ENCODE measurements at regions not wholly inside any gene's neighbourhood (a gene's known extent, or its start where the extent isn't known, plus 50 kb on each side); places are given as distances from the start of the nearest gene placed in this dataset.
A peak's percentile ranks its signal among the peaks of the same experiment; 100 is the strongest.
"Not testable (repeated sequence)": the region's sequence is repeated elsewhere in the genome, so short reads cannot be mapped to it uniquely, and the experiment has no call there.

DNA sequence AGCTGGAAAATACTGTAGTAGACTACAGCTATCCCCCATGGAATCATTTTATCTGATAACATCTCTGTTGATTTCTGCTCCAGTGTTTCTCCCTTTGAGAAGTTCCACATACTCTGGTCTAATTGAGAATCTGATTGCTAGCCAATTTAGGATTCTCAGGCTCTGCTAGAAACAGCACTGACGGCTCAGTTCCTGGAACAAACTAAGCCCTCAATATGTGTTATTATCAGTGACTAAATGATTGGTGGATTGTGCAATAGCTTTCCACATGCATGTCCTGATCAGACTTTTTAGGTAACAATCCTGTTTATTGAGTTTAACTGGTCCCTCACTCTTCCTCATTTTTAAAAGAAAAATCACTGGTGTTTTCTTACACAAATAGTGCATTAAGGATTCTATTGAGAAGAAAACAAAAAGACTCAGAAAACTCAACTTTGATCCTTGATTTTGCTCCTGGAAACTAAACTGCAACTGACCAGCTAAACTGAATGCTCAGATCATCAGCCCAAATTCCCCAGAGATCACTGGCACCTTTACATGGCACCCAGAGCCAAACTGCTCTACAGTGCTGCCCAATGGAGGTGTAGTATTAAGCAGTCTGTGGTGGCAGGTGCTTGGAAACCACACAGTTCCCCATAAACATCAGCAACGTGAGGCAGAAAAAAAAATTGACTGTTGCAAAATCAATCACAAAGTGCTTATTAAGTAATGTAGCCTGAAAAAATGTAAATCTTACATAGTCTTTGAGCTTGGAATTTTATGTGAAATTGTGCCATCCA is 423.7 kb downstream of the TOX3 start:
- no peak for TF ChIP-seq POLR2A (IDR thresholded peaks at IDR 0.05)
- TF ChIP-seq, protein P1, sequence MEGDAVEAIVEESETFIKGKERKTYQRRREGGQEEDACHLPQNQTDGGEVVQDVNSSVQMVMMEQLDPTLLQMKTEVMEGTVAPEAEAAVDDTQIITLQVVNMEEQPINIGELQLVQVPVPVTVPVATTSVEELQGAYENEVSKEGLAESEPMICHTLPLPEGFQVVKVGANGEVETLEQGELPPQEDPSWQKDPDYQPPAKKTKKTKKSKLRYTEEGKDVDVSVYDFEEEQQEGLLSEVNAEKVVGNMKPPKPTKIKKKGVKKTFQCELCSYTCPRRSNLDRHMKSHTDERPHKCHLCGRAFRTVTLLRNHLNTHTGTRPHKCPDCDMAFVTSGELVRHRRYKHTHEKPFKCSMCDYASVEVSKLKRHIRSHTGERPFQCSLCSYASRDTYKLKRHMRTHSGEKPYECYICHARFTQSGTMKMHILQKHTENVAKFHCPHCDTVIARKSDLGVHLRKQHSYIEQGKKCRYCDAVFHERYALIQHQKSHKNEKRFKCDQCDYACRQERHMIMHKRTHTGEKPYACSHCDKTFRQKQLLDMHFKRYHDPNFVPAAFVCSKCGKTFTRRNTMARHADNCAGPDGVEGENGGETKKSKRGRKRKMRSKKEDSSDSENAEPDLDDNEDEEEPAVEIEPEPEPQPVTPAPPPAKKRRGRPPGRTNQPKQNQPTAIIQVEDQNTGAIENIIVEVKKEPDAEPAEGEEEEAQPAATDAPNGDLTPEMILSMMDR (IDR thresholded peaks at IDR 0.05), result no peak
- no peak for TF ChIP-seq POLR2AphosphoS5 (IDR thresholded peaks at IDR 0.05)

DNA sequence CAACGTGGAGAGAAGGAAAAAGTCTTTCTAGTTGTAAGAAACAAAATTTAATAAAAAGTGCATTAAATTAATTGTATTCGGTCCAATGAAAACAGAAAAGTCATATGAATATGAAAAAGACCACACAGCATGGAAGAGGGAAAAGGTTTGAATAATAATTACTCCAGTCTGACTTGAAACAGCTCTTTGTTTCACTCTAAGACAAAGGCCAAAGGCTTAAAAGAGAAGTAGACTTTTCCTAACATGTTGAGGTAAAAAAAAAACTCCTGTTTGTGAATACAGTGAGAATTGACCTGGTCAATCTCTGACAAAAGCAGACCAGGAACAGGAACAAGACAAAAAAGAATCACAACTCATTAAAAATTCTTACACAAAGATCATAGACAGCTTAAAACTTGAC is 429.8 kb downstream of the TOX3 start:
- TF ChIP-seq POLR2AphosphoS5 (IDR thresholded peaks at IDR 0.05) (no peak), POLR2A (IDR thresholded peaks at IDR 0.05) (no peak)
- TF ChIP-seq, protein P1 (IDR thresholded peaks at IDR 0.05), result no peak
- DNase-seq (ENCODE audit: low spot score in 2 of 2), result no peak
- Histone ChIP-seq H3K27ac (no peak overlapping the region), H3K4me1 (no peaks in the 10 kb centered on the region), H3K36me3 (no peaks in the 10 kb centered on the region), H3K9me3 (no peaks in the 10 kb centered on the region), H3K27me3 (no peaks in the 10 kb centered on the region), H3K4me3 (no peak overlapping the region)
- intact Hi-C loops (cut with DNase I; ENCODE audit: low total_unique reads), result no loop called here

More for the DNA sequence above, 423.7 kb downstream of the TOX3 start:
- H3K4me3 ChIP-seq, result no peak overlapping the region
- DNase-seq (ENCODE audit: low spot score in 2 of 2), result no peak
- H3K27me3 ChIP-seq, result no peaks in the 10 kb centered on the region
- no peaks in the 10 kb centered on the region for H3K4me1 ChIP-seq
- intact Hi-C loops (cut with DNase I; ENCODE audit: low total_unique reads), result no loop called here
- H3K9me3 ChIP-seq, result no peaks in the 10 kb centered on the region
- H3K36me3 ChIP-seq, result no peaks in the 10 kb centered on the region
- no peak overlapping the region for H3K27ac ChIP-seq

DNA sequence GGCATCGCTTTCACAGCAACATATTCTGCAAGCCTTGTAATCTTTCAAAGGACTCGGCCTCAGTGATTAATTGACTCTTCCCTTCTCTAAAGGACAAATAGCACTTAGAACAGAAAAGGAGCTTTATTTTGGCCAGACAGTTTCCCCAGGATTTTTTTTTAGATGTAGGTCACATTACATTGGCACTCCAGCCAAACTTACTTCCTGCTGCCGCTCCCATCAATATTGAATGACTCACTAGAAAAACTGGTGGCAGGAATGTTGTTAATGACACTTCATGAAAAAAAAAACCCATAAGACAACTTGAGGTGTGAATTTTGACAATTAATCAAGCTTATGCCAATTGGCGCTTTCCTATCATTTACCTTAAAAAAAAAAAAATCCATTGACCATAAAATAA is 432.6 kb downstream of the TOX3 start:
- peak overlapping the region in 1 of 2 donors; percentile 64 for H3K27ac ChIP-seq
- no peaks in the 10 kb centered on the region for H3K36me3 ChIP-seq
- H3K4me1 ChIP-seq, result no peaks in the 10 kb centered on the region
- TF ChIP-seq POLR2AphosphoS5 (IDR thresholded peaks at IDR 0.05), result no peak
- TF ChIP-seq, protein P1 (IDR thresholded peaks at IDR 0.05), result peak in 1 of 3 donors; percentile 30
- no peaks in the 10 kb centered on the region for H3K9me3 ChIP-seq
- no peak overlapping the region for H3K4me3 ChIP-seq
- DNase-seq (ENCODE audit: low spot score in 2 of 2), result no peak
- intact Hi-C loops (cut with DNase I; ENCODE audit: low total_unique reads), result no loop called here
- no peaks in the 10 kb centered on the region for H3K27me3 ChIP-seq

DNA sequence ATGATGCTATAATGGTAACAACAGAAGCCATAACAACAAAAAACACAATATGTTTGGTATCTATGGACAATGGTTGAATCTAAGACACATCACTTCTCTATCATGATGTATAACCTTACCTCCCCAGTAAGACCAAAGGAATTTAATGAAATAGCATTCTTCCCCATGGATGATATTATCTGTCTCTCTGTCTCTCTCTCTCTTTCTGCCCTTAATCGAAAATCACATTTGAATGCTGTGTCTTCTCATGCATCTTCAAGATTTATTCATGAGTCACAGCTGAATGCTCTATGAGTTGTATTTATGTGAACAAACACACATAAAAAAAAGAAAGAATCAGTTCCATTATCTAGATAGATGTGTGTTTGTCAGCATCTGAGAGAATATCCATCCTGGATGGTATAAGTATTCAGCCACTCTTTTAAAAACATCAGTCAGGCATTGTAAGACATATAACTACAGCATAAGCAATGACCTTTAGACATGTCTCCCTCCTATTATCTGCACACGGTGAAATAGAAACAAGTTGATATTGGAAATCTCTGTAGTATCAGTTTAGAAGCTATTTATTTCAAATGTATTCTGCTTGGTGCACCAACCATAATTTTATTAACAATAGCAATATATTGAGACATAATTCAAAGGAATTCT is 433.3 kb downstream of the TOX3 start:
- Histone ChIP-seq H3K9me3 (no peaks in the 10 kb centered on the region), H3K36me3 (no peaks in the 10 kb centered on the region), H3K27ac (peak overlapping the region in 1 of 2 donors; percentile 64), H3K27me3 (no peaks in the 10 kb centered on the region), H3K4me1 (no peaks in the 10 kb centered on the region), H3K4me3 (no peak overlapping the region)
- no peak for TF ChIP-seq POLR2A (IDR thresholded peaks at IDR 0.05)
- no peak for TF ChIP-seq POLR2AphosphoS5 (IDR thresholded peaks at IDR 0.05)
- TF ChIP-seq, protein P1 (IDR thresholded peaks at IDR 0.05), result no peak
- no peak for DNase-seq (ENCODE audit: low spot score in 2 of 2)
- intact Hi-C loops (cut with DNase I; ENCODE audit: low total_unique reads), result no loop called here

DNA sequence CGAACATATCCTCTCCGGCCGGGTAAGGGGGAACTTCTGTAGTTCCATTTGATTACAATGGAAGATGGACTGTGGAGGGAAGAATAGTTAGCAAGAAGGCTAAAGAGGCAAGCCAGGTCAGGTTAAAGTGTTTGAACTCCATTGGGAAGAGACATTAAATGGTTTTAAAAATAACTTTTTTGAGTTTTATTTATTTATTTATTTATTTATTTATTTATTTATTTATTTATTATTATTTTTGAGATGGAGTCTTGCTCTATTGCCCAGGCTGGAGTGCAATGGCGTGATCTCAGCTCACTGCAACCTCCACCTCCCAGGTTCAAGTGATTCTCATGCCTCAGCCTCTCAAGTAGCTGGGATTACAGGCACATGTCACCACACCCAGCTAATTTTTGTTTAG is 441.9 kb downstream of the TOX3 start:
- DNase-seq (ENCODE audit: low spot score in 2 of 2); H3K9me3 ChIP-seq; H3K36me3 ChIP-seq; H3K27ac ChIP-seq; H3K4me3 ChIP-seq; intact Hi-C loops (cut with DNase I; ENCODE audit: low total_unique reads); H3K4me1 ChIP-seq; H3K27me3 ChIP-seq: not testable (repeated sequence)

All from breast epithelium (tissue), 4 donors.